ENCODE measurements at regions not wholly inside any gene's neighbourhood (a gene's known extent, or its start where the extent isn't known, plus 50 kb on each side); places are given as distances from the start of the nearest gene placed in this dataset.

DNA sequence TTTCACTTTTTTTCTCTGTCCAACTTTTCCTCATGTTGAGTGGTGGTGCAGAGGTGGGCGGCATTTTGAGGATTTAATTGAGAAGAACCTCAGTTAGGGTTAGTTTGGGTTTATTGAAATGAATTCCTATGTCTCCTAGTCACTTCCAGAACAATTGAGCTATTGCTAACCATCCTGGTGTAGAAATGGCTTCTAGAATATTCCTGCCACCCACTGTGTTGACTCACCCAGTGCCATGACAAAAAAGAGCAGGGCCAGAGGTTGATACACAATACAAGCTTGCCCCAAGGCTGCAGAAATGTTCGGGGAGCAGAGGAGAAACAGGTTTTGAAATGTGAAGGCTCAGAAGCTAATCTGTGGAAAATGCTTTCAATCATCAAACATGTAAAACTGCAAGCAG, 167.1 kb upstream of the TRIB2 start:
- H3K27ac ChIP-seq (ENCODE audit: control insufficient read depth, insufficient read depth, low read length), result no peak overlapping the region
- dilution Hi-C loops (cut with MboI; ENCODE audit: extremely low pct_ligation_motif_present, low sequenced_read_pairs), result no loop called here
- no peaks in the 10 kb centered on the region for H4K20me1 ChIP-seq (ENCODE audit: control insufficient read depth, extremely low read depth, insufficient read depth, low read length)
- no peaks in the 10 kb centered on the region for H3K79me2 ChIP-seq (ENCODE audit: control insufficient read depth, insufficient read depth, low read length)
- no peaks in the 10 kb centered on the region for H3K9me1 ChIP-seq (ENCODE audit: control insufficient read depth, extremely low read depth, insufficient read depth, low read length)
- H3K27me3 ChIP-seq (ENCODE audit: control insufficient read depth, extremely low read depth, insufficient read depth, low read length), result no peaks in the 10 kb centered on the region
- DNase-seq (ENCODE audit: low read depth, low spot score), result no peak
- FAIRE-seq, result no peak
- H3K9ac ChIP-seq (ENCODE audit: control insufficient read depth, extremely low read depth, insufficient read depth, low read length), result no peak overlapping the region
- H3K4me2 ChIP-seq (ENCODE audit: control insufficient read depth, extremely low read depth, insufficient read depth, low read depth, low read length), result no peak overlapping the region
- H2AFZ ChIP-seq (ENCODE audit: control insufficient read depth, low read length), result no peak overlapping the region
- no peaks in the 10 kb centered on the region for H3K9me3 ChIP-seq (ENCODE audit: control insufficient read depth, low read depth, low read length)
- no peaks in the 10 kb centered on the region for H3K36me3 ChIP-seq (ENCODE audit: control insufficient read depth in 2 of 2, extremely low read depth in 1 of 2, insufficient read depth in 2 of 2, low read length in 2 of 2)
- H3K4me3 ChIP-seq (ENCODE audit: control insufficient read depth in 2 of 3, extremely low read depth in 1 of 3, insufficient read depth in 2 of 3, low read depth in 1 of 3, low read length in 3 of 3), result no peak overlapping the region
- TF ChIP-seq, protein P1, sequence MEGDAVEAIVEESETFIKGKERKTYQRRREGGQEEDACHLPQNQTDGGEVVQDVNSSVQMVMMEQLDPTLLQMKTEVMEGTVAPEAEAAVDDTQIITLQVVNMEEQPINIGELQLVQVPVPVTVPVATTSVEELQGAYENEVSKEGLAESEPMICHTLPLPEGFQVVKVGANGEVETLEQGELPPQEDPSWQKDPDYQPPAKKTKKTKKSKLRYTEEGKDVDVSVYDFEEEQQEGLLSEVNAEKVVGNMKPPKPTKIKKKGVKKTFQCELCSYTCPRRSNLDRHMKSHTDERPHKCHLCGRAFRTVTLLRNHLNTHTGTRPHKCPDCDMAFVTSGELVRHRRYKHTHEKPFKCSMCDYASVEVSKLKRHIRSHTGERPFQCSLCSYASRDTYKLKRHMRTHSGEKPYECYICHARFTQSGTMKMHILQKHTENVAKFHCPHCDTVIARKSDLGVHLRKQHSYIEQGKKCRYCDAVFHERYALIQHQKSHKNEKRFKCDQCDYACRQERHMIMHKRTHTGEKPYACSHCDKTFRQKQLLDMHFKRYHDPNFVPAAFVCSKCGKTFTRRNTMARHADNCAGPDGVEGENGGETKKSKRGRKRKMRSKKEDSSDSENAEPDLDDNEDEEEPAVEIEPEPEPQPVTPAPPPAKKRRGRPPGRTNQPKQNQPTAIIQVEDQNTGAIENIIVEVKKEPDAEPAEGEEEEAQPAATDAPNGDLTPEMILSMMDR (optimal IDR thresholded peaks at IDR 0.05 in 1 of 3, IDR thresholded peaks at IDR 0.05 in 1 of 3, conservative IDR thresholded peaks at IDR 0.05 in 1 of 3; ENCODE audit: extremely low read depth in 1 of 3, insufficient read depth in 2 of 3, low read length in 3 of 3), result no peak
- TF ChIP-seq EZH2 (IDR thresholded peaks at IDR 0.05; ENCODE audit: low read length), result no peak
- H3K4me1 ChIP-seq (ENCODE audit: control insufficient read depth, extremely low read depth, insufficient read depth, low read length), result peaks cover 7% of the 10 kb centered on the region

DNA sequence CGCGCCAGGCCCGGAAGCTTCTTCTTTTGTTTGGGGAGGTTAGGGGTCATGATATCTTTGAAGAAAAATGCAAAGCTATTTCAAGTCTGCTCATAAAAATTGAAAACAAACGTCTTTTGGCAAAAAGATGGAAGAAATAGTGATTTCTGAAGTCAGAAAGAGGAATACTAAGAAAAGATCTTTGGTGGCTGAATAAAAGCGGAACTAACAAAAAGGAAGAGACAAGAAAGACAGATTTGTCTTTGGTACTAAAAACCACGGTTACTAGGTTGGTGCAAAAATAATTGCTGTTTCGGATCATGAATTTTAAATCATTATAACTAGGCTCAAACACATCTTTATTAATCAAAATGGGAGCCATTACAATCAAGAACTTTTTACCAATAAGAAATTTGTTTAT, 164.6 kb upstream of the TRIB2 start:
- TF ChIP-seq, protein P1 (optimal IDR thresholded peaks at IDR 0.05 in 1 of 3, IDR thresholded peaks at IDR 0.05 in 1 of 3, conservative IDR thresholded peaks at IDR 0.05 in 1 of 3; ENCODE audit: extremely low read depth in 1 of 3, insufficient read depth in 2 of 3, low read length in 3 of 3), result no peak
- TF ChIP-seq EZH2 (IDR thresholded peaks at IDR 0.05; ENCODE audit: low read length), result no peak
- DNase-seq (ENCODE audit: low read depth, low spot score) (no peak), FAIRE-seq (no peak)
- Histone ChIP-seq H3K27ac (ENCODE audit: control insufficient read depth, insufficient read depth, low read length) (no peak overlapping the region), H3K9me3 (ENCODE audit: control insufficient read depth, low read depth, low read length) (no peaks in the 10 kb centered on the region), H3K4me1 (ENCODE audit: control insufficient read depth, extremely low read depth, insufficient read depth, low read length) (peaks cover 17% of the 10 kb centered on the region), H3K27me3 (ENCODE audit: control insufficient read depth, extremely low read depth, insufficient read depth, low read length) (no peaks in the 10 kb centered on the region), H2AFZ (ENCODE audit: control insufficient read depth, low read length) (no peak overlapping the region), H3K9me1 (ENCODE audit: control insufficient read depth, extremely low read depth, insufficient read depth, low read length) (no peaks in the 10 kb centered on the region), H3K36me3 (ENCODE audit: control insufficient read depth in 2 of 2, extremely low read depth in 1 of 2, insufficient read depth in 2 of 2, low read length in 2 of 2) (no peaks in the 10 kb centered on the region), H3K4me2 (ENCODE audit: control insufficient read depth, extremely low read depth, insufficient read depth, low read depth, low read length) (no peak overlapping the region), H3K4me3 (ENCODE audit: control insufficient read depth in 2 of 3, extremely low read depth in 1 of 3, insufficient read depth in 2 of 3, low read depth in 1 of 3, low read length in 3 of 3) (no peak overlapping the region), H3K9ac (ENCODE audit: control insufficient read depth, extremely low read depth, insufficient read depth, low read length) (no peak overlapping the region), H3K79me2 (ENCODE audit: control insufficient read depth, insufficient read depth, low read length) (no peaks in the 10 kb centered on the region), H4K20me1 (ENCODE audit: control insufficient read depth, extremely low read depth, insufficient read depth, low read length) (no peaks in the 10 kb centered on the region)
- dilution Hi-C loops (cut with MboI; ENCODE audit: extremely low pct_ligation_motif_present, low sequenced_read_pairs), result no loop called here
